ENCODE measurements at regions not wholly inside any gene's neighbourhood (a gene's known extent, or its start where the extent isn't known, plus 50 kb on each side); places are given as distances from the start of the nearest gene placed in this dataset.
"Not testable (repeated sequence)": the region's sequence is repeated elsewhere in the genome, so short reads cannot be mapped to it uniquely, and the experiment has no call there.

DNA sequence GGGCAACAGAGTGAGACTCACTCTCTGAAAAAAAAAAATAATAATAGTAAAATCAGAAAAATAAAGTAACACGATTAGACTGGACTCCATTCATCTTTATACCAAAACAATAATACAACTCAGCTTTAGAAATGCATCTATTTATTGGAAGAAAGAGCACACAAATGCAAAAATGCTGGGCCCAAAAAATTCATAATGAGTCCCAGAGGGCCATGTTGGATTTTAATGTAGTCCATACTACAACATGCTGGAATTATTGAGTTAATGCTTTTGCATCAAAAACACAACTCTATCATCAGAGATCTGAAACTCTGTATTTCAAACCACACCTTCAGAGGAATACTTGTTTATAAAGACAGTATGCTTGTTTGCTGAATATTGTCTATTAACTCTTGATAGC, 1614.7 kb downstream of the STIM2 start:
- Histone ChIP-seq H3K4me1 (ENCODE audit: control insufficient read depth in 1 of 2, insufficient read depth in 2 of 2, low read length in 2 of 2) (no peaks in the 10 kb centered on the region), H3K27ac (ENCODE audit: low read length) (no peak overlapping the region), H3K27me3 (ENCODE audit: low read depth, low read length) (no peaks in the 10 kb centered on the region), H3K9me3 (ENCODE audit: control insufficient read depth in 1 of 2, low read length in 2 of 2) (no peaks in the 10 kb centered on the region), H3K4me3 (ENCODE audit: low read depth in 1 of 2, low read length in 2 of 2) (no peak overlapping the region), H3K36me3 (ENCODE audit: control insufficient read depth in 1 of 2, insufficient read depth in 2 of 2, low read length in 2 of 2) (no peaks in the 10 kb centered on the region)

DNA sequence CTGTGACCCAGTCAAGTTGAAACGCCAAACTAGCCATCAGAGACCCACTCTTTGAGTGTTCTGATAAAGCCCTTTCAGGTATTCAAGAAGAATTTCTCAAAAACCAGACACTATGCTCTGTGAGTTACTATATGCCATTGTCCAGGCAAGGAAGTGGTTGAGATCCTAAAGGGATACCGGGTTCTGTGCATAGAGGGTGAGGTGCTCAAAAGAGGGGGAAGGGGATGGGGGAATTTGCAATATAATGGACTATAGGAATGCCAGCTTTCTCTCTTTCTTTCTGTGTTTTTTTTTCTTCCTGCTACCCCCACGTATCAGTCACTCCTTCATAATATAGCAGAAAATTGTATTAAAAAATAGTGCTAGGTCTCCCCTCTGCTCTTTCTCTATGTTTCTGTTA, 1619.0 kb downstream of the STIM2 start:
- Histone ChIP-seq H3K27ac (ENCODE audit: low read length) (no peak overlapping the region), H3K4me1 (ENCODE audit: control insufficient read depth in 1 of 2, insufficient read depth in 2 of 2, low read length in 2 of 2) (no peaks in the 10 kb centered on the region), H3K27me3 (ENCODE audit: low read depth, low read length) (no peaks in the 10 kb centered on the region), H3K4me3 (ENCODE audit: low read depth in 1 of 2, low read length in 2 of 2) (no peak overlapping the region), H3K36me3 (ENCODE audit: control insufficient read depth in 1 of 2, insufficient read depth in 2 of 2, low read length in 2 of 2) (no peaks in the 10 kb centered on the region), H3K9me3 (ENCODE audit: control insufficient read depth in 1 of 2, low read length in 2 of 2) (no peaks in the 10 kb centered on the region)

DNA sequence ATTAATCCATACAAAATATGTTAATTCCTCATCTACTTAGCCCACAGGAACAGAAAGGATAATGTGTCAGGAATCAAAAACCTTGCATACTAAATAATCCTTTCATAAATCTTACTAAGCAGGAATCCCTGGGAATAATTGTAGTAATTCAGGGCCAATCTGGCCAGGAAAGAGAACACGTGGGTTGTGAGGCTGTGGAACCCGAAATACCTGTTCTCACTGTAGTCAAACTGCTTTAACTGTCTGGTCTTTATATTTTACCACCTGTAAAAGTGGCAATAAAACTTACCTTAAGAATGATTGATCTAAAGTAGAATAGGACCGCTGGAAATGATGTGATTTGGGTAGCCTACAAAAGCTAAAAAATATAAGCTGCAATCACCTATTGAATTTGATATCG, 1620.9 kb downstream of the STIM2 start:
- H3K27ac ChIP-seq (ENCODE audit: low read length) = no peak overlapping the region
- no peaks in the 10 kb centered on the region for H3K4me1 ChIP-seq (ENCODE audit: control insufficient read depth in 1 of 2, insufficient read depth in 2 of 2, low read length in 2 of 2)
- H3K9me3 ChIP-seq (ENCODE audit: control insufficient read depth in 1 of 2, low read length in 2 of 2) = no peaks in the 10 kb centered on the region
- H3K36me3 ChIP-seq (ENCODE audit: control insufficient read depth in 1 of 2, insufficient read depth in 2 of 2, low read length in 2 of 2) = no peaks in the 10 kb centered on the region
- no peaks in the 10 kb centered on the region for H3K27me3 ChIP-seq (ENCODE audit: low read depth, low read length)
- no peak overlapping the region for H3K4me3 ChIP-seq (ENCODE audit: low read depth in 1 of 2, low read length in 2 of 2)

DNA sequence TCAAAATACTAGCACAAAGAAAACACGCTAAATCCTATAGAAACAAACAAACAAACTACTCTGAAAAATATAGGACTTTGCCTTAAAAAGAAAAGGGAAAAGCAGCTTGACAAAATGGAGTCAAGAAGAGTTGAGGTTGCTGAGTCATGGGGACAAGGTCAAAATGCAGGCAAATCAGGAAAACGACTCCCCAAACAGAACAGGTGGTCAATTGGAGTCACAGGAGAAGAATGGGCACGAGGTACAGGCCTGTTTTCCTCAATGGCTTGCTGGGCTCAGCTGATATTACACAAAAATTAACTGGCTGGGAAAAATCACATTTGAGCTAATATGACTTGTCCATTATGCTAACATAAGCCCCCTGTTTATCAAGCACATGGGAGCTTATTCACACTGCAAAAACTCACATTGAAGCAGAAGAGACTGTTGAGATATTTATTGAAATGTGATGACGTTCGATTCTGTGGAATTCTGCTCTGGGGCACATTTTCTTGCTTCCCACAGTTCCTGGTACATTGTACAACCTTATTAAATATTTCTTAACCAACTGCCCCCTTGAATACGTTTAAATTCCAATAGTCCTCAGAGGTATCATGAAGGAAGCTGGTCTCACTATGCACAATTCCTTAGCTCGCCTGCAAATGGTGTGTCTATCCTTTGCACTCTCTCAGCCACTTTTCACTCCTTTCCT, 1622.1 kb downstream of the STIM2 start:
- Histone ChIP-seq H3K36me3 (ENCODE audit: control insufficient read depth in 1 of 2, insufficient read depth in 2 of 2, low read length in 2 of 2) (no peaks in the 10 kb centered on the region), H3K4me1 (ENCODE audit: control insufficient read depth in 1 of 2, insufficient read depth in 2 of 2, low read length in 2 of 2) (no peaks in the 10 kb centered on the region), H3K4me3 (ENCODE audit: low read depth in 1 of 2, low read length in 2 of 2) (no peak overlapping the region), H3K27me3 (ENCODE audit: low read depth, low read length) (no peaks in the 10 kb centered on the region), H3K27ac (ENCODE audit: low read length) (no peak overlapping the region), H3K9me3 (ENCODE audit: control insufficient read depth in 1 of 2, low read length in 2 of 2) (no peaks in the 10 kb centered on the region)

DNA sequence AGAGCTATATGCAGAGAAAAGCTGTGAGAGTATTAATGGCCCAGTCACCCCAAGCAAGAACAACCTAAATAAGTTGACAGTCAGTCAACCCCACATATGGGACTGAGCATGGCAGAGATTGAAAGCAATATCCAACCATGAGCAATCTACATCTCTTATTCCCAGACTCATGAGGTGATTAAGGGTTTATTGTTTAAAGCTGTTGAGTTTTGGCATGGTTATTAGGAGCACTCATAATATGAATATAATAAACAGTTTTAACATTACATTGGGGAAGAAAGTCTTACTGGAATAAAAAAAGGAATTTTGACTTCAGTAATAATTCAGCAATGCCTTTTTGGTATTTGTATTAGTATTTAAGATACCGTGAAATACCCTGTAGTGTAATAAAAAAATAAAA, 1627.4 kb downstream of the STIM2 start:
- Histone ChIP-seq H3K27ac (ENCODE audit: low read length) (no peak overlapping the region), H3K36me3 (ENCODE audit: control insufficient read depth in 1 of 2, insufficient read depth in 2 of 2, low read length in 2 of 2) (no peaks in the 10 kb centered on the region), H3K4me3 (ENCODE audit: low read depth in 1 of 2, low read length in 2 of 2) (no peak overlapping the region), H3K9me3 (ENCODE audit: control insufficient read depth in 1 of 2, low read length in 2 of 2) (no peaks in the 10 kb centered on the region), H3K4me1 (ENCODE audit: control insufficient read depth in 1 of 2, insufficient read depth in 2 of 2, low read length in 2 of 2) (no peaks in the 10 kb centered on the region), H3K27me3 (ENCODE audit: low read depth, low read length) (no peaks in the 10 kb centered on the region)

GRCh38 chr4:28490669-28491068, 1630.0 kb downstream of the STIM2 start:
- no peak overlapping the region for H3K4me3 ChIP-seq (ENCODE audit: low read depth in 1 of 2, low read length in 2 of 2)
- H3K27ac ChIP-seq (ENCODE audit: low read length) = no peak overlapping the region
- no peaks in the 10 kb centered on the region for H3K4me1 ChIP-seq (ENCODE audit: control insufficient read depth in 1 of 2, insufficient read depth in 2 of 2, low read length in 2 of 2)
- no peaks in the 10 kb centered on the region for H3K27me3 ChIP-seq (ENCODE audit: low read depth, low read length)
- no peaks in the 10 kb centered on the region for H3K36me3 ChIP-seq (ENCODE audit: control insufficient read depth in 1 of 2, insufficient read depth in 2 of 2, low read length in 2 of 2)
- H3K9me3 ChIP-seq (ENCODE audit: control insufficient read depth in 1 of 2, low read length in 2 of 2) = no peaks in the 10 kb centered on the region

GRCh38 chr4:28505064-28505463, 1644.4 kb downstream of the STIM2 start:
- Histone ChIP-seq H3K27me3 (ENCODE audit: low read depth, low read length) (no peaks in the 10 kb centered on the region), H3K4me3 (ENCODE audit: low read depth in 1 of 2, low read length in 2 of 2) (no peak overlapping the region), H3K36me3 (ENCODE audit: control insufficient read depth in 1 of 2, insufficient read depth in 2 of 2, low read length in 2 of 2) (no peaks in the 10 kb centered on the region), H3K4me1 (ENCODE audit: control insufficient read depth in 1 of 2, insufficient read depth in 2 of 2, low read length in 2 of 2) (no peaks in the 10 kb centered on the region), H3K9me3 (ENCODE audit: control insufficient read depth in 1 of 2, low read length in 2 of 2) (no peaks in the 10 kb centered on the region), H3K27ac (ENCODE audit: low read length) (no peak overlapping the region)

- Histone ChIP-seq H3K27ac (ENCODE audit: low read length) (no peak overlapping the region), H3K36me3 (ENCODE audit: control insufficient read depth in 1 of 2, insufficient read depth in 2 of 2, low read length in 2 of 2) (no peaks in the 10 kb centered on the region), H3K4me3 (ENCODE audit: low read depth in 1 of 2, low read length in 2 of 2) (no peak overlapping the region), H3K4me1 (ENCODE audit: control insufficient read depth in 1 of 2, insufficient read depth in 2 of 2, low read length in 2 of 2) (no peaks in the 10 kb centered on the region), H3K27me3 (ENCODE audit: low read depth, low read length) (no peaks in the 10 kb centered on the region), H3K9me3 (ENCODE audit: control insufficient read depth in 1 of 2, low read length in 2 of 2) (no peaks in the 10 kb centered on the region)
Observed at GRCh38 chr4:28508636-28509035, 1648.0 kb downstream of the STIM2 start.

GRCh38 chr4:28514766-28515165, 1654.1 kb downstream of the STIM2 start:
- not testable (repeated sequence) for H3K27me3 ChIP-seq (ENCODE audit: low read depth, low read length); H3K27ac ChIP-seq (ENCODE audit: low read length); H3K9me3 ChIP-seq (ENCODE audit: control insufficient read depth in 1 of 2, low read length in 2 of 2); H3K4me3 ChIP-seq (ENCODE audit: low read depth in 1 of 2, low read length in 2 of 2); H3K36me3 ChIP-seq (ENCODE audit: control insufficient read depth in 1 of 2, insufficient read depth in 2 of 2, low read length in 2 of 2); H3K4me1 ChIP-seq (ENCODE audit: control insufficient read depth in 1 of 2, insufficient read depth in 2 of 2, low read length in 2 of 2)

DNA sequence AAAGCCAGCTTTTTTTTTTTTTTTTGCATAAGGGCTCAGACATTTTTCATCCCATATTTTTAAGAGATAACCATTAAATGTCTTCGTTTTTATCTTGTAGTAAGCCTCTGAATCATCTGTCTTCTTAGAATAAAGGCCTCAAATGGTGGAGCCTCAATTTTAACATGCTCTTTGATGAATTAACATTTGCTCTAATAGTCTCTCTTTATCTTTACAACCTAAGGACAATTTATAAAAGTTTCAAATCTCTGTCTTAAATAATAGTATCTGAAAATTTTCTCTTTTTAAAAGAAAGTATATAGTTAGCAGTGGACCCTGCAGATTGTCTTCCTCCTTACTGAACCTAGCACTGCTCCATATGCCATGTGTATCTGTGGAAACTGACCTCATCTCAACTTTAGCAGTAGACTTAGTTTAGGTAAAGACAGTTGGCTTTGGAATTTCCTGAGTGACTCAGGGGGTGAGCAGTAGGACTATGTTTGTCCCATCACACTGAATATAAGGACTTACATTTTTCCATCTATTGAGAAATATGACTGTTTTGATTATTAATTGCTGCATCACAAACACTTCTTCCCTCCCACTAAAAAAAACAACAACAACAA, 1658.0 kb downstream of the STIM2 start:
- Histone ChIP-seq H3K9me3 (ENCODE audit: control insufficient read depth in 1 of 2, low read length in 2 of 2) (no peaks in the 10 kb centered on the region), H3K4me1 (ENCODE audit: control insufficient read depth in 1 of 2, insufficient read depth in 2 of 2, low read length in 2 of 2) (no peaks in the 10 kb centered on the region), H3K27ac (ENCODE audit: low read length) (no peak overlapping the region), H3K4me3 (ENCODE audit: low read depth in 1 of 2, low read length in 2 of 2) (no peak overlapping the region), H3K36me3 (ENCODE audit: control insufficient read depth in 1 of 2, insufficient read depth in 2 of 2, low read length in 2 of 2) (no peaks in the 10 kb centered on the region), H3K27me3 (ENCODE audit: low read depth, low read length) (no peaks in the 10 kb centered on the region)

DNA sequence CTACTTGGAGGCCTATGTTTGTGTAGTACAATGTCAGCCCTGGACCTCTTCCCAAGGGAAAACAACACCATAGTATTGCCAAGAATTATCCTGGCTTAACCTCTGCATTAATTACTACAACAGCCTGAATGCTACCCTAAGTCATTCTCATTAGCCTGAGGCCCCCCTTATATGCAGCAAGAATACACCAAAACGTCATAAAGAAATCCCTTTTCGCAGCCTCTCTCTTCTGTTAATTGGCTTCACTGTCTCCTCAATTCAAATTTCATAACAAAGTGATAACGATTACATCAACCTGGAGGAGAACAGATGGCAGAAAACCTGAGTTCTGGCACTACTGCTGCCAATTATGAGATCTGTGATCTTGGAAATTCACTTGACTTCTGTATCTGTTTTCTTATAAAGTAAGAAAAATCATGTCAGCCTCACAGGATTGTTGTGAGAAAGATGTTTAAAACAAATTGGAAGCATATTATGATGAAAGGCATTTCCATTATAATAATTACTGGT, 1663.1 kb downstream of the STIM2 start:
- Histone ChIP-seq H3K36me3 (ENCODE audit: control insufficient read depth in 1 of 2, insufficient read depth in 2 of 2, low read length in 2 of 2) (no peaks in the 10 kb centered on the region), H3K4me1 (ENCODE audit: control insufficient read depth in 1 of 2, insufficient read depth in 2 of 2, low read length in 2 of 2) (no peaks in the 10 kb centered on the region), H3K27ac (ENCODE audit: low read length) (no peak overlapping the region), H3K9me3 (ENCODE audit: control insufficient read depth in 1 of 2, low read length in 2 of 2) (no peaks in the 10 kb centered on the region), H3K27me3 (ENCODE audit: low read depth, low read length) (no peaks in the 10 kb centered on the region), H3K4me3 (ENCODE audit: low read depth in 1 of 2, low read length in 2 of 2) (no peak overlapping the region)

DNA sequence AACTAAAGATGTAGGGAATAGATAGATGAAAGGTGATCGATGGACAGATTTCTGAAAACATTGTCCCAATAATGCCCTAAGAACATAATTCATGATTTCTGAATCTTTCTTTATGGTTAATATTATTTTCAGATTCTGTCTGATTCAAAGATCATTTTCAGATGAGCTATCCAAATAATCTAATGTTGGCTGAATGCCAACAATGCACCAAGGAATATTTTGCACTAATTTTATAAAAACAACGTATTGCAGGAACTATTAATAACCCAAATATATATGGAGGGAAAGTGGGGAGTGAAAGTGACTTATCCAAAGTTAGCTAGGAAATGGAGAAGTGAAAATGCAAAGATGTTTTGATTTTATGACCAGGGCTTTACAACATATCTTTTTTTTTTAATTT, 1675.5 kb downstream of the STIM2 start:
- Histone ChIP-seq H3K36me3 (ENCODE audit: control insufficient read depth in 1 of 2, insufficient read depth in 2 of 2, low read length in 2 of 2) (no peaks in the 10 kb centered on the region), H3K4me1 (ENCODE audit: control insufficient read depth in 1 of 2, insufficient read depth in 2 of 2, low read length in 2 of 2) (no peaks in the 10 kb centered on the region), H3K4me3 (ENCODE audit: low read depth in 1 of 2, low read length in 2 of 2) (no peak overlapping the region), H3K9me3 (ENCODE audit: control insufficient read depth in 1 of 2, low read length in 2 of 2) (peaks cover 0 to 2% of the 10 kb centered on the region in 2 donors), H3K27me3 (ENCODE audit: low read depth, low read length) (no peaks in the 10 kb centered on the region), H3K27ac (ENCODE audit: low read length) (no peak overlapping the region)
